ENCODE measurements at regions not wholly inside any gene's neighbourhood (a gene's known extent, or its start where the extent isn't known, plus 50 kb on each side); places are given as distances from the start of the nearest gene placed in this dataset.

- Histone ChIP-seq H3K18ac (ENCODE audit: low read length) (no peak overlapping the region), H3K23ac (ENCODE audit: low read length) (no peak overlapping the region), H3K79me1 (ENCODE audit: low read length) (no peaks in the 10 kb centered on the region), H3K79me2 (ENCODE audit: control insufficient read depth, insufficient read depth, low read length) (no peaks in the 10 kb centered on the region), H2BK120ac (ENCODE audit: low read depth, low read length) (no peak overlapping the region), H2BK5ac (ENCODE audit: low read length) (no peak overlapping the region), H3K4me3 (ENCODE audit: low read length) (no peak overlapping the region), H3K4me2 (ENCODE audit: low read length) (no peak overlapping the region), H3K9ac (ENCODE audit: low read length) (no peak overlapping the region), H3K4ac (ENCODE audit: low read depth, low read length) (no peak overlapping the region), H2BK15ac (replicated peaks; ENCODE audit: low read depth) (no peak overlapping the region), H3K27me3 (ENCODE audit: insufficient read depth, low read length, poor library complexity) (no peaks in the 10 kb centered on the region), H3K56ac (ENCODE audit: low read length) (no peak overlapping the region), H4K8ac (ENCODE audit: low read depth, low read length) (no peak overlapping the region), H3K4me1 (ENCODE audit: control insufficient read depth, low read depth, low read length) (no peaks in the 10 kb centered on the region), H2AK5ac (ENCODE audit: low read length) (no peak overlapping the region), H4K5ac (ENCODE audit: low read length) (no peak overlapping the region), H3K27ac (ENCODE audit: low read depth, low read length) (no peak overlapping the region), H3K36me3 (ENCODE audit: control insufficient read depth, insufficient read depth, low read length) (no peaks in the 10 kb centered on the region)
- no peak for DNase-seq
- WGBS (ENCODE audit: extremely low coverage, insufficient coverage, low lambda C conversion rate) = no CpG with 5 or more reads among the region's 2 CpGs
These were observed 128.5 kb upstream of the ZEB1 start for GRCh38 chr10:31190488-31190887.

- no peaks in the 10 kb centered on the region for H3K79me1 ChIP-seq (ENCODE audit: low read length)
- no peak overlapping the region for H2BK5ac ChIP-seq (ENCODE audit: low read length)
- H3K23ac ChIP-seq (ENCODE audit: low read length) = no peak overlapping the region
- no peak for DNase-seq
- H3K27me3 ChIP-seq (ENCODE audit: insufficient read depth, low read length, poor library complexity) = no peaks in the 10 kb centered on the region
- H3K56ac ChIP-seq (ENCODE audit: low read length) = no peak overlapping the region
- no peak overlapping the region for H3K9ac ChIP-seq (ENCODE audit: low read length)
- WGBS (ENCODE audit: extremely low coverage, insufficient coverage, low lambda C conversion rate) = no CpG with 5 or more reads among the region's 6 CpGs
- no peak overlapping the region for H4K8ac ChIP-seq (ENCODE audit: low read depth, low read length)
- H3K4ac ChIP-seq (ENCODE audit: low read depth, low read length) = no peak overlapping the region
- no peak overlapping the region for H4K5ac ChIP-seq (ENCODE audit: low read length)
- H3K18ac ChIP-seq (ENCODE audit: low read length) = no peak overlapping the region
- H2AK5ac ChIP-seq (ENCODE audit: low read length) = no peak overlapping the region
- no peak overlapping the region for H3K4me2 ChIP-seq (ENCODE audit: low read length)
- H2BK120ac ChIP-seq (ENCODE audit: low read depth, low read length) = no peak overlapping the region
- no peak overlapping the region for H3K27ac ChIP-seq (ENCODE audit: low read depth, low read length)
- no peak overlapping the region for H3K4me3 ChIP-seq (ENCODE audit: low read length)
- H3K79me2 ChIP-seq (ENCODE audit: control insufficient read depth, insufficient read depth, low read length) = no peaks in the 10 kb centered on the region
- no peaks in the 10 kb centered on the region for H3K36me3 ChIP-seq (ENCODE audit: control insufficient read depth, insufficient read depth, low read length)
- no peak overlapping the region for H2BK15ac ChIP-seq (replicated peaks; ENCODE audit: low read depth)
- no peaks in the 10 kb centered on the region for H3K4me1 ChIP-seq (ENCODE audit: control insufficient read depth, low read depth, low read length)
These were observed 126.5 kb upstream of the ZEB1 start for GRCh38 chr10:31192475-31192874.

GRCh38 chr10:31194986-31195385, 124.0 kb upstream of the ZEB1 start:
- WGBS (ENCODE audit: extremely low coverage, insufficient coverage, low lambda C conversion rate) = no CpG with 5 or more reads among the region's 4 CpGs
- Histone ChIP-seq H3K4me1 (ENCODE audit: control insufficient read depth, low read depth, low read length) (no peaks in the 10 kb centered on the region), H2BK15ac (replicated peaks; ENCODE audit: low read depth) (no peak overlapping the region), H3K4ac (ENCODE audit: low read depth, low read length) (no peak overlapping the region), H2BK120ac (ENCODE audit: low read depth, low read length) (no peak overlapping the region), H2BK5ac (ENCODE audit: low read length) (no peak overlapping the region), H4K5ac (ENCODE audit: low read length) (no peak overlapping the region), H4K8ac (ENCODE audit: low read depth, low read length) (no peak overlapping the region), H3K4me3 (ENCODE audit: low read length) (no peak overlapping the region), H3K36me3 (ENCODE audit: control insufficient read depth, insufficient read depth, low read length) (no peaks in the 10 kb centered on the region), H3K18ac (ENCODE audit: low read length) (no peak overlapping the region), H3K23ac (ENCODE audit: low read length) (no peak overlapping the region), H3K56ac (ENCODE audit: low read length) (no peak overlapping the region), H3K27me3 (ENCODE audit: insufficient read depth, low read length, poor library complexity) (no peaks in the 10 kb centered on the region), H3K79me2 (ENCODE audit: control insufficient read depth, insufficient read depth, low read length) (no peaks in the 10 kb centered on the region), H3K27ac (ENCODE audit: low read depth, low read length) (no peak overlapping the region), H2AK5ac (ENCODE audit: low read length) (no peak overlapping the region), H3K9ac (ENCODE audit: low read length) (no peak overlapping the region), H3K79me1 (ENCODE audit: low read length) (no peaks in the 10 kb centered on the region), H3K4me2 (ENCODE audit: low read length) (no peak overlapping the region)
- DNase-seq = peak; percentile 31

GRCh38 chr10:31197886-31198285, 121.1 kb upstream of the ZEB1 start:
- H2AK5ac ChIP-seq (ENCODE audit: low read length) = no peak overlapping the region
- no peaks in the 10 kb centered on the region for H3K79me2 ChIP-seq (ENCODE audit: control insufficient read depth, insufficient read depth, low read length)
- no peak overlapping the region for H3K4me2 ChIP-seq (ENCODE audit: low read length)
- no peak overlapping the region for H3K18ac ChIP-seq (ENCODE audit: low read length)
- H3K23ac ChIP-seq (ENCODE audit: low read length) = no peak overlapping the region
- no peak overlapping the region for H3K56ac ChIP-seq (ENCODE audit: low read length)
- no peak overlapping the region for H2BK5ac ChIP-seq (ENCODE audit: low read length)
- no peak overlapping the region for H3K9ac ChIP-seq (ENCODE audit: low read length)
- H3K27ac ChIP-seq (ENCODE audit: low read depth, low read length) = no peak overlapping the region
- WGBS (ENCODE audit: extremely low coverage, insufficient coverage, low lambda C conversion rate) = no CpG with 5 or more reads among the region's 5 CpGs
- H3K4ac ChIP-seq (ENCODE audit: low read depth, low read length) = no peak overlapping the region
- no peaks in the 10 kb centered on the region for H3K4me1 ChIP-seq (ENCODE audit: control insufficient read depth, low read depth, low read length)
- H2BK120ac ChIP-seq (ENCODE audit: low read depth, low read length) = no peak overlapping the region
- H3K4me3 ChIP-seq (ENCODE audit: low read length) = no peak overlapping the region
- H2BK15ac ChIP-seq (replicated peaks; ENCODE audit: low read depth) = no peak overlapping the region
- no peaks in the 10 kb centered on the region for H3K27me3 ChIP-seq (ENCODE audit: insufficient read depth, low read length, poor library complexity)
- DNase-seq = no peak
- no peaks in the 10 kb centered on the region for H3K36me3 ChIP-seq (ENCODE audit: control insufficient read depth, insufficient read depth, low read length)
- H4K8ac ChIP-seq (ENCODE audit: low read depth, low read length) = no peak overlapping the region
- H3K79me1 ChIP-seq (ENCODE audit: low read length) = no peaks in the 10 kb centered on the region
- H4K5ac ChIP-seq (ENCODE audit: low read length) = no peak overlapping the region

- H3K4ac ChIP-seq (ENCODE audit: low read depth, low read length) = no peak overlapping the region
- H3K36me3 ChIP-seq (ENCODE audit: control insufficient read depth, insufficient read depth, low read length) = no peaks in the 10 kb centered on the region
- H2BK120ac ChIP-seq (ENCODE audit: low read depth, low read length) = no peak overlapping the region
- no peak overlapping the region for H3K56ac ChIP-seq (ENCODE audit: low read length)
- no peak overlapping the region for H3K4me2 ChIP-seq (ENCODE audit: low read length)
- H2AK5ac ChIP-seq (ENCODE audit: low read length) = no peak overlapping the region
- H3K27ac ChIP-seq (ENCODE audit: low read depth, low read length) = no peak overlapping the region
- no peak overlapping the region for H4K8ac ChIP-seq (ENCODE audit: low read depth, low read length)
- no peak overlapping the region for H3K4me3 ChIP-seq (ENCODE audit: low read length)
- no peak for DNase-seq
- H3K79me1 ChIP-seq (ENCODE audit: low read length) = no peaks in the 10 kb centered on the region
- H3K9ac ChIP-seq (ENCODE audit: low read length) = no peak overlapping the region
- H4K5ac ChIP-seq (ENCODE audit: low read length) = no peak overlapping the region
- H3K79me2 ChIP-seq (ENCODE audit: control insufficient read depth, insufficient read depth, low read length) = no peaks in the 10 kb centered on the region
- no peaks in the 10 kb centered on the region for H3K4me1 ChIP-seq (ENCODE audit: control insufficient read depth, low read depth, low read length)
- H2BK5ac ChIP-seq (ENCODE audit: low read length) = no peak overlapping the region
- no CpG with 5 or more reads among the region's 4 CpGs for WGBS (ENCODE audit: extremely low coverage, insufficient coverage, low lambda C conversion rate)
- no peak overlapping the region for H3K23ac ChIP-seq (ENCODE audit: low read length)
- no peak overlapping the region for H2BK15ac ChIP-seq (replicated peaks; ENCODE audit: low read depth)
- H3K18ac ChIP-seq (ENCODE audit: low read length) = no peak overlapping the region
- no peaks in the 10 kb centered on the region for H3K27me3 ChIP-seq (ENCODE audit: insufficient read depth, low read length, poor library complexity)
These were observed 114.9 kb upstream of the ZEB1 start for GRCh38 chr10:31204090-31204489.

- Histone ChIP-seq H4K8ac (ENCODE audit: low read depth, low read length) (no peak overlapping the region), H3K79me2 (ENCODE audit: control insufficient read depth, insufficient read depth, low read length) (no peaks in the 10 kb centered on the region), H3K27ac (ENCODE audit: low read depth, low read length) (no peak overlapping the region), H2BK15ac (replicated peaks; ENCODE audit: low read depth) (no peak overlapping the region), H3K4me1 (ENCODE audit: control insufficient read depth, low read depth, low read length) (no peaks in the 10 kb centered on the region), H3K23ac (ENCODE audit: low read length) (no peak overlapping the region), H2BK120ac (ENCODE audit: low read depth, low read length) (no peak overlapping the region), H3K4me3 (ENCODE audit: low read length) (no peak overlapping the region), H2AK5ac (ENCODE audit: low read length) (no peak overlapping the region), H3K18ac (ENCODE audit: low read length) (no peak overlapping the region), H3K36me3 (ENCODE audit: control insufficient read depth, insufficient read depth, low read length) (no peaks in the 10 kb centered on the region), H3K79me1 (ENCODE audit: low read length) (no peaks in the 10 kb centered on the region), H2BK5ac (ENCODE audit: low read length) (no peak overlapping the region), H3K56ac (ENCODE audit: low read length) (no peak overlapping the region), H4K5ac (ENCODE audit: low read length) (no peak overlapping the region), H3K27me3 (ENCODE audit: insufficient read depth, low read length, poor library complexity) (no peaks in the 10 kb centered on the region), H3K9ac (ENCODE audit: low read length) (no peak overlapping the region), H3K4ac (ENCODE audit: low read depth, low read length) (no peak overlapping the region), H3K4me2 (ENCODE audit: low read length) (no peak overlapping the region)
- DNase-seq = no peak
- no CpG with 5 or more reads among the region's 4 CpGs for WGBS (ENCODE audit: extremely low coverage, insufficient coverage, low lambda C conversion rate)
These were observed 111.4 kb upstream of the ZEB1 start for GRCh38 chr10:31207636-31208035.
